GM23338 (cell line): ENCODE measurements at regions not wholly inside any gene's neighbourhood (a gene's known extent, or its start where the extent isn't known, plus 50 kb on each side); places are given as distances from the start of the nearest gene placed in this dataset.

ENCODE experiments used
- ATAC-seq: fragments of 200-7000 bp; cut with Tn5 transposase; 3 replicates; pipeline ENCODE4 v1.9.1; 2020
- DNase-seq: peaks from one replicate; pipeline ENCODE4 v3.0.0-alpha.2; 2015; ENCODE audit warnings: low spot score
- H2AFZ ChIP-seq: fragments of 200-600 bp; sonication (generic); 2 replicates; pipeline ENCODE4 v1.8.0; 2016; ENCODE audit warnings: antibody characterized with exemption, mild to moderate bottlenecking, moderate library complexity
- H3F3A ChIP-seq: fragments of 200-600 bp; sonication (generic); replicated peaks from 2 replicates; pipeline ENCODE4 v1.8.0; 2017; ENCODE audit warnings: antibody characterized with exemption, mixed run types, low read depth
- H3K27ac ChIP-seq: fragments of 200-600 bp; sonication (generic); 2 replicates; pipeline ENCODE4 v1.6.1; 2016; ENCODE audit warnings: low read depth
- H3K27me3 ChIP-seq: fragments of 200-600 bp; sonication (generic); 2 replicates; pipeline ENCODE4 v1.8.0; 2016; ENCODE audit warnings: mild to moderate bottlenecking, mixed run types, moderate library complexity; ENCODE audit not compliant: insufficient read depth
- H3K36me3 ChIP-seq: fragments of 200-600 bp; sonication (generic); 2 replicates; pipeline ENCODE4 v1.8.0; 2016; ENCODE audit warnings: mild to moderate bottlenecking; ENCODE audit not compliant: insufficient read depth
- H3K4me1 ChIP-seq: fragments of 200-600 bp; sonication (generic); 2 replicates; pipeline ENCODE4 v1.8.0; 2016; ENCODE audit warnings: mild to moderate bottlenecking, moderate library complexity; ENCODE audit not compliant: insufficient read depth
- H3K4me2 ChIP-seq: fragments of 200-600 bp; sonication (generic); 2 replicates; pipeline ENCODE4 v1.7.1; 2017; ENCODE audit warnings: mixed run types
- H3K4me3 ChIP-seq: fragments of 200-600 bp; sonication (generic); 2 replicates; pipeline ENCODE4 v1.6.1; 2016; ENCODE audit warnings: mixed run types
- H3K79me2 ChIP-seq: fragments of 200-600 bp; sonication (generic); replicated peaks from 2 replicates; pipeline ENCODE4 v1.8.0; 2017; ENCODE audit warnings: mild to moderate bottlenecking; ENCODE audit not compliant: insufficient read depth
- H3K9me2 ChIP-seq: fragments of 200-600 bp; sonication (generic); 2 replicates; pipeline ENCODE4 v1.8.0; 2017; ENCODE audit not compliant: insufficient read depth
- H4K20me1 ChIP-seq: fragments of 200-600 bp; sonication (generic); replicated peaks from 2 replicates; pipeline ENCODE4 v1.8.0; 2017; ENCODE audit warnings: mild to moderate bottlenecking; ENCODE audit not compliant: insufficient read depth
- H3K27ac Mint-ChIP-seq: 2 replicates; pipeline ENCODE4 v1.8.0; 2020; ENCODE audit warnings: inconsistent platforms, mild to moderate bottlenecking, moderate library complexity, mixed read lengths
- H3K27me3 Mint-ChIP-seq: 3 replicates; pipeline ENCODE4 v1.8.0; 2022; ENCODE audit warnings: low read depth, mild to moderate bottlenecking, moderate library complexity, mixed read lengths, inconsistent platforms; ENCODE audit not compliant: insufficient read depth, poor library complexity
- H3K36me3 Mint-ChIP-seq: 3 replicates; pipeline ENCODE4 v1.8.0; 2021; ENCODE audit warnings: low read depth, mild to moderate bottlenecking, inconsistent platforms, moderate library complexity, mixed read lengths
- H3K4me1 Mint-ChIP-seq: 3 replicates; pipeline ENCODE4 v1.8.0; 2020; ENCODE audit warnings: mild to moderate bottlenecking, inconsistent platforms, mixed read lengths
- H3K4me3 Mint-ChIP-seq: 3 replicates; pipeline ENCODE4 v1.8.0; 2021; ENCODE audit warnings: moderate library complexity, mild to moderate bottlenecking, inconsistent platforms, mixed read lengths
- H3K9me3 Mint-ChIP-seq: 3 replicates; pipeline ENCODE4 v1.8.0; 2020; ENCODE audit warnings: moderate library complexity, mild to moderate bottlenecking, inconsistent platforms, mixed read lengths
- CREB1 ChIP-seq: fragments of 250-450 bp; sonication (Bioruptor Pico); IDR thresholded peaks from 2 replicates; pipeline ENCODE4 v1.5.0; 2020; ENCODE audit warnings: low read depth, mild to moderate bottlenecking, moderate library complexity
- EZH2 ChIP-seq: fragments of 200-600 bp; sonication (generic); IDR thresholded peaks from one replicate; pipeline ENCODE4 v1.8.0; 2017; ENCODE audit warnings: antibody characterized with exemption, mild to moderate bottlenecking, low read depth; ENCODE audit not compliant: unreplicated experiment
- EZH2phosphoT487 ChIP-seq: fragments of 200-600 bp; sonication (generic); IDR thresholded peaks from one replicate; pipeline ENCODE4 v1.8.1; 2018; ENCODE audit warnings: antibody characterized with exemption; ENCODE audit not compliant: unreplicated experiment
- JUNB ChIP-seq: IDR thresholded peaks from one replicate; pipeline ENCODE4 v1.6.1; 2016; ENCODE audit warnings: antibody characterized with exemption; ENCODE audit not compliant: unreplicated experiment
- NANOG ChIP-seq: IDR thresholded peaks from 2 replicates; pipeline ENCODE4 v1.6.1; 2016; ENCODE audit warnings: antibody characterized with exemption, borderline replicate concordance
- POLR2AphosphoS5 ChIP-seq: IDR thresholded peaks from 2 replicates; pipeline ENCODE4 v1.6.1; 2016; ENCODE audit warnings: antibody characterized with exemption, low read depth
- STAT1 ChIP-seq: IDR thresholded peaks from one replicate; pipeline ENCODE4 v1.6.1; 2016; ENCODE audit warnings: antibody characterized with exemption; ENCODE audit not compliant: unreplicated experiment
- ZNF114 ChIP-seq: fragments of 250-450 bp; sonication (Bioruptor Pico); IDR thresholded peaks from 2 replicates; pipeline ENCODE4 v1.5.0; 2020; ENCODE audit warnings: mild to moderate bottlenecking, moderate library complexity
- ZNF331 ChIP-seq: fragments of 250-450 bp; sonication (Bioruptor Pico); IDR thresholded peaks from 2 replicates; pipeline ENCODE4 v1.5.0; 2020; ENCODE audit warnings: low read depth, mild to moderate bottlenecking, moderate library complexity
- TF ChIP-seq, protein P1 (sequence below): fragments of 250-450 bp; sonication (Bioruptor Pico); IDR thresholded peaks from 2 replicates; pipeline ENCODE4 v1.5.0; 2020; ENCODE audit warnings: mild to moderate bottlenecking, moderate library complexity
- TF ChIP-seq, protein P2 (sequence below): IDR thresholded peaks from 2 replicates; pipeline ENCODE4 v1.6.1; 2016; ENCODE audit warnings: antibody characterized with exemption
- TF ChIP-seq, protein P3 (sequence below), 2 experiments: fragments of 200-600 bp in 1 of 2; sonication (generic) in 1 of 2; conservative IDR thresholded peaks; 2 replicates each; pipeline versions ENCODE4 v1.5.1 to v1.6.1; 2016 to 2017; ENCODE audit warnings: antibody characterized with exemption in 2 of 2, low read depth in 2 of 2, mild to moderate bottlenecking in 2 of 2, moderate library complexity in 1 of 2
- TF ChIP-seq, protein P4 (sequence below): IDR thresholded peaks from one replicate; pipeline ENCODE4 v1.6.1; 2018; ENCODE audit warnings: antibody characterized with exemption; ENCODE audit not compliant: unreplicated experiment

DNA sequence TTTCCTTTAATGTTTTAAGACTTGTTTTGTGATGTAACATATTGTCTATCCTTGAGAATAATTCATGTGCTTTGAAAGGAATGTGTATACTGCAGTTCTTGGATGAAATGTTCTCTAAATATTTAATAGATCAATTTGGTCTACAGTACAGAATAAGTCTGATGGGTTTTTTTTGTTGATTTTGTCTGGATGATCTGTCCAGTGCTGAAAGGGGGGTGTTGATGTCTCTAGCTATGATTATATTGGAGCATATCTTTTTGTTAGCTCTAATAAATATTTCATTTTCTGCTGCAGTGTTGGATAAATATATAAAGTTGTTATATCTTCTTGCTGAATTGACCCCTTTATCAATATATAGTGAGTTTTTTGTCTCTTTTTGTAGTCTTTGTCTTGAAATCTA is 269.9 kb upstream of the TUSC1 start:
- no peaks in the 10 kb centered on the region for H3K4me1 Mint-ChIP-seq
- H3K4me3 ChIP-seq = no peak overlapping the region
- H3K79me2 ChIP-seq = no peaks in the 10 kb centered on the region
- no peaks in the 10 kb centered on the region for H3K36me3 ChIP-seq
- no peak overlapping the region for H3K4me3 Mint-ChIP-seq
- ATAC-seq (no peak), DNase-seq (no peak)
- H4K20me1 ChIP-seq = no peaks in the 10 kb centered on the region
- no peaks in the 10 kb centered on the region for H3K27me3 ChIP-seq
- H2AFZ ChIP-seq = no peak overlapping the region
- H3K27ac Mint-ChIP-seq = no peak overlapping the region
- peaks cover 15% of the 10 kb centered on the region for H3K9me3 Mint-ChIP-seq
- peaks cover 10% of the 10 kb centered on the region; the same call in 1 of the 2 replicates for H3K9me2 ChIP-seq
- H3K27me3 Mint-ChIP-seq = no peaks in the 10 kb centered on the region
- no peak overlapping the region for H3K4me2 ChIP-seq
- no peak overlapping the region for H3K27ac ChIP-seq
- TF ChIP-seq, protein P1, sequence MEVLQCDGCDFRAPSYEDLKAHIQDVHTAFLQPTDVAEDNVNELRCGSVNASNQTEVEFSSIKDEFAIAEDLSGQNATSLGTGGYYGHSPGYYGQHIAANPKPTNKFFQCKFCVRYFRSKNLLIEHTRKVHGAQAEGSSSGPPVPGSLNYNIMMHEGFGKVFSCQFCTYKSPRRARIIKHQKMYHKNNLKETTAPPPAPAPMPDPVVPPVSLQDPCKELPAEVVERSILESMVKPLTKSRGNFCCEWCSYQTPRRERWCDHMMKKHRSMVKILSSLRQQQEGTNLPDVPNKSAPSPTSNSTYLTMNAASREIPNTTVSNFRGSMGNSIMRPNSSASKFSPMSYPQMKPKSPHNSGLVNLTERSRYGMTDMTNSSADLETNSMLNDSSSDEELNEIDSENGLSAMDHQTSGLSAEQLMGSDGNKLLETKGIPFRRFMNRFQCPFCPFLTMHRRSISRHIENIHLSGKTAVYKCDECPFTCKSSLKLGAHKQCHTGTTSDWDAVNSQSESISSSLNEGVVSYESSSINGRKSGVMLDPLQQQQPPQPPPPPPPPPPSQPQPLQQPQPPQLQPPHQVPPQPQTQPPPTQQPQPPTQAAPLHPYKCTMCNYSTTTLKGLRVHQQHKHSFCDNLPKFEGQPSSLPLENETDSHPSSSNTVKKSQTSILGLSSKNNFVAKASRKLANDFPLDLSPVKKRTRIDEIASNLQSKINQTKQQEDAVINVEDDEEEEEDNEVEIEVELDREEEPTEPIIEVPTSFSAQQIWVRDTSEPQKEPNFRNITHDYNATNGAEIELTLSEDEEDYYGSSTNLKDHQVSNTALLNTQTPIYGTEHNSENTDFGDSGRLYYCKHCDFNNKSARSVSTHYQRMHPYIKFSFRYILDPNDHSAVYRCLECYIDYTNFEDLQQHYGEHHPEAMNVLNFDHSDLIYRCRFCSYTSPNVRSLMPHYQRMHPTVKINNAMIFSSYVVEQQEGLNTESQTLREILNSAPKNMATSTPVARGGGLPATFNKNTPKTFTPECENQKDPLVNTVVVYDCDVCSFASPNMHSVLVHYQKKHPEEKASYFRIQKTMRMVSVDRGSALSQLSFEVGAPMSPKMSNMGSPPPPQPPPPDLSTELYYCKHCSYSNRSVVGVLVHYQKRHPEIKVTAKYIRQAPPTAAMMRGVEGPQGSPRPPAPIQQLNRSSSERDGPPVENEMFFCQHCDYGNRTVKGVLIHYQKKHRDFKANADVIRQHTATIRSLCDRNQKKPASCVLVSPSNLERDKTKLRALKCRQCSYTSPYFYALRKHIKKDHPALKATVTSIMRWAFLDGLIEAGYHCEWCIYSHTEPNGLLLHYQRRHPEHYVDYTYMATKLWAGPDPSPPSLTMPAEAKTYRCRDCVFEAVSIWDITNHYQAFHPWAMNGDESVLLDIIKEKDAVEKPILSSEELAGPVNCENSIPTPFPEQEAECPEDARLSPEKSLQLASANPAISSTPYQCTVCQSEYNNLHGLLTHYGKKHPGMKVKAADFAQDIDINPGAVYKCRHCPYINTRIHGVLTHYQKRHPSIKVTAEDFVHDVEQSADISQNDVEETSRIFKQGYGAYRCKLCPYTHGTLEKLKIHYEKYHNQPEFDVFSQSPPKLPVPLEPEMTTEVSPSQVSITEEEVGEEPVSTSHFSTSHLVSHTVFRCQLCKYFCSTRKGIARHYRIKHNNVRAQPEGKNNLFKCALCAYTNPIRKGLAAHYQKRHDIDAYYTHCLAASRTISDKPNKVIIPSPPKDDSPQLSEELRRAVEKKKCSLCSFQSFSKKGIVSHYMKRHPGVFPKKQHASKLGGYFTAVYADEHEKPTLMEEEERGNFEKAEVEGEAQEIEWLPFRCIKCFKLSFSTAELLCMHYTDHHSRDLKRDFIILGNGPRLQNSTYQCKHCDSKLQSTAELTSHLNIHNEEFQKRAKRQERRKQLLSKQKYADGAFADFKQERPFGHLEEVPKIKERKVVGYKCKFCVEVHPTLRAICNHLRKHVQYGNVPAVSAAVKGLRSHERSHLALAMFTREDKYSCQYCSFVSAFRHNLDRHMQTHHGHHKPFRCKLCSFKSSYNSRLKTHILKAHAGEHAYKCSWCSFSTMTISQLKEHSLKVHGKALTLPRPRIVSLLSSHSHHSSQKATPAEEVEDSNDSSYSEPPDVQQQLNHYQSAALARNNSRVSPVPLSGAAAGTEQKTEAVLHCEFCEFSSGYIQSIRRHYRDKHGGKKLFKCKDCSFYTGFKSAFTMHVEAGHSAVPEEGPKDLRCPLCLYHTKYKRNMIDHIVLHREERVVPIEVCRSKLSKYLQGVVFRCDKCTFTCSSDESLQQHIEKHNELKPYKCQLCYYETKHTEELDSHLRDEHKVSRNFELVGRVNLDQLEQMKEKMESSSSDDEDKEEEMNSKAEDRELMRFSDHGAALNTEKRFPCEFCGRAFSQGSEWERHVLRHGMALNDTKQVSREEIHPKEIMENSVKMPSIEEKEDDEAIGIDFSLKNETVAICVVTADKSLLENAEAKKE (CRISPR knock-in tag) = no peak
- TF ChIP-seq, protein P2, sequence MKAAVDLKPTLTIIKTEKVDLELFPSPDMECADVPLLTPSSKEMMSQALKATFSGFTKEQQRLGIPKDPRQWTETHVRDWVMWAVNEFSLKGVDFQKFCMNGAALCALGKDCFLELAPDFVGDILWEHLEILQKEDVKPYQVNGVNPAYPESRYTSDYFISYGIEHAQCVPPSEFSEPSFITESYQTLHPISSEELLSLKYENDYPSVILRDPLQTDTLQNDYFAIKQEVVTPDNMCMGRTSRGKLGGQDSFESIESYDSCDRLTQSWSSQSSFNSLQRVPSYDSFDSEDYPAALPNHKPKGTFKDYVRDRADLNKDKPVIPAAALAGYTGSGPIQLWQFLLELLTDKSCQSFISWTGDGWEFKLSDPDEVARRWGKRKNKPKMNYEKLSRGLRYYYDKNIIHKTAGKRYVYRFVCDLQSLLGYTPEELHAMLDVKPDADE = no peak
- no peak for TF ChIP-seq EZH2phosphoT487
- TF ChIP-seq ZNF114 (CRISPR knock-in tag) = no peak
- no peak for TF ChIP-seq JUNB
- no peak for TF ChIP-seq EZH2
- TF ChIP-seq, protein P3, sequence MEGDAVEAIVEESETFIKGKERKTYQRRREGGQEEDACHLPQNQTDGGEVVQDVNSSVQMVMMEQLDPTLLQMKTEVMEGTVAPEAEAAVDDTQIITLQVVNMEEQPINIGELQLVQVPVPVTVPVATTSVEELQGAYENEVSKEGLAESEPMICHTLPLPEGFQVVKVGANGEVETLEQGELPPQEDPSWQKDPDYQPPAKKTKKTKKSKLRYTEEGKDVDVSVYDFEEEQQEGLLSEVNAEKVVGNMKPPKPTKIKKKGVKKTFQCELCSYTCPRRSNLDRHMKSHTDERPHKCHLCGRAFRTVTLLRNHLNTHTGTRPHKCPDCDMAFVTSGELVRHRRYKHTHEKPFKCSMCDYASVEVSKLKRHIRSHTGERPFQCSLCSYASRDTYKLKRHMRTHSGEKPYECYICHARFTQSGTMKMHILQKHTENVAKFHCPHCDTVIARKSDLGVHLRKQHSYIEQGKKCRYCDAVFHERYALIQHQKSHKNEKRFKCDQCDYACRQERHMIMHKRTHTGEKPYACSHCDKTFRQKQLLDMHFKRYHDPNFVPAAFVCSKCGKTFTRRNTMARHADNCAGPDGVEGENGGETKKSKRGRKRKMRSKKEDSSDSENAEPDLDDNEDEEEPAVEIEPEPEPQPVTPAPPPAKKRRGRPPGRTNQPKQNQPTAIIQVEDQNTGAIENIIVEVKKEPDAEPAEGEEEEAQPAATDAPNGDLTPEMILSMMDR (conservative IDR thresholded peaks at IDR 0.05; ENCODE audit: low read depth in 2 of 2) = no peak
- TF ChIP-seq NANOG = no peak
- TF ChIP-seq POLR2AphosphoS5 = no peak
- no peak for TF ChIP-seq ZNF331 (CRISPR knock-in tag)
- TF ChIP-seq CREB1 = no peak
- TF ChIP-seq, protein P4, sequence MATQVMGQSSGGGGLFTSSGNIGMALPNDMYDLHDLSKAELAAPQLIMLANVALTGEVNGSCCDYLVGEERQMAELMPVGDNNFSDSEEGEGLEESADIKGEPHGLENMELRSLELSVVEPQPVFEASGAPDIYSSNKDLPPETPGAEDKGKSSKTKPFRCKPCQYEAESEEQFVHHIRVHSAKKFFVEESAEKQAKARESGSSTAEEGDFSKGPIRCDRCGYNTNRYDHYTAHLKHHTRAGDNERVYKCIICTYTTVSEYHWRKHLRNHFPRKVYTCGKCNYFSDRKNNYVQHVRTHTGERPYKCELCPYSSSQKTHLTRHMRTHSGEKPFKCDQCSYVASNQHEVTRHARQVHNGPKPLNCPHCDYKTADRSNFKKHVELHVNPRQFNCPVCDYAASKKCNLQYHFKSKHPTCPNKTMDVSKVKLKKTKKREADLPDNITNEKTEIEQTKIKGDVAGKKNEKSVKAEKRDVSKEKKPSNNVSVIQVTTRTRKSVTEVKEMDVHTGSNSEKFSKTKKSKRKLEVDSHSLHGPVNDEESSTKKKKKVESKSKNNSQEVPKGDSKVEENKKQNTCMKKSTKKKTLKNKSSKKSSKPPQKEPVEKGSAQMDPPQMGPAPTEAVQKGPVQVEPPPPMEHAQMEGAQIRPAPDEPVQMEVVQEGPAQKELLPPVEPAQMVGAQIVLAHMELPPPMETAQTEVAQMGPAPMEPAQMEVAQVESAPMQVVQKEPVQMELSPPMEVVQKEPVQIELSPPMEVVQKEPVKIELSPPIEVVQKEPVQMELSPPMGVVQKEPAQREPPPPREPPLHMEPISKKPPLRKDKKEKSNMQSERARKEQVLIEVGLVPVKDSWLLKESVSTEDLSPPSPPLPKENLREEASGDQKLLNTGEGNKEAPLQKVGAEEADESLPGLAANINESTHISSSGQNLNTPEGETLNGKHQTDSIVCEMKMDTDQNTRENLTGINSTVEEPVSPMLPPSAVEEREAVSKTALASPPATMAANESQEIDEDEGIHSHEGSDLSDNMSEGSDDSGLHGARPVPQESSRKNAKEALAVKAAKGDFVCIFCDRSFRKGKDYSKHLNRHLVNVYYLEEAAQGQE = no peak
- no peak for TF ChIP-seq STAT1
- H3F3A ChIP-seq = no peaks in the 10 kb centered on the region
- H3K4me1 ChIP-seq = no peaks in the 10 kb centered on the region
- H3K36me3 Mint-ChIP-seq = peaks cover 4% of the 10 kb centered on the region
